Suprapubic skin (tissue), 4 donors: ENCODE measurements at regions not wholly inside any gene's neighbourhood (a gene's known extent, or its start where the extent isn't known, plus 50 kb on each side); places are given as distances from the start of the nearest gene placed in this dataset.

Experiments used
- DNase-seq, 2 donors: peaks; one replicate each; pipeline ENCODE4 v3.0.0-alpha.2; 2019; ENCODE audit warnings: low spot score in 2 of 2
- H3K27ac ChIP-seq: fragments of 200-600 bp; sonication (generic); one replicate; pipeline ENCODE4 v1.5.1; 2019
- H3K27me3 ChIP-seq: fragments of 200-600 bp; sonication (generic); one replicate; pipeline ENCODE4 v1.5.1; 2019
- H3K36me3 ChIP-seq: fragments of 200-600 bp; sonication (generic); one replicate; pipeline ENCODE4 v1.5.1; 2019
- H3K4me1 ChIP-seq: fragments of 200-600 bp; sonication (generic); one replicate; pipeline ENCODE4 v1.5.1; 2019
- H3K4me3 ChIP-seq: fragments of 200-600 bp; sonication (generic); one replicate; pipeline ENCODE4 v1.5.1; 2019; ENCODE audit warnings: mild to moderate bottlenecking
- H3K9me3 ChIP-seq: fragments of 200-600 bp; sonication (generic); one replicate; pipeline ENCODE4 v1.5.1; 2019
- EP300 ChIP-seq: sonication (generic); formaldehyde crosslinking; IDR thresholded peaks from one replicate; pipeline ENCODE4 v1.6.1; 2017; ENCODE audit warnings: antibody characterized with exemption
- POLR2A ChIP-seq, 2 donors: fragments of 450-650 bp; IDR thresholded peaks; one replicate each; pipeline ENCODE4 v1.6.1; 2017; ENCODE audit warnings: antibody characterized with exemption in 2 of 2, mild to moderate bottlenecking in 2 of 2, moderate library complexity in 2 of 2
- POLR2AphosphoS5 ChIP-seq, 3 donors: sonication (generic); formaldehyde crosslinking; IDR thresholded peaks; one replicate each; pipeline ENCODE4 v1.6.1; 2017; ENCODE audit warnings: antibody characterized with exemption in 3 of 3
- WGBS: methylation state at CpG from one replicate; pipeline ENCODE4 v1.1.5; 2018; 5-methylcytosine and 5-hydroxymethylcytosine counted together
- TF ChIP-seq, protein P1 (sequence below), 2 donors: fragments of 200-600 bp in 1 of 2; fragments of 450-650 bp in 1 of 2; sonication (generic) in 1 of 2; IDR thresholded peaks; one replicate each; pipeline ENCODE4 v1.5.1; 2016 to 2019; ENCODE audit warnings: antibody characterized with exemption in 2 of 2, mild to moderate bottlenecking in 1 of 2, moderate library complexity in 1 of 2

DNA sequence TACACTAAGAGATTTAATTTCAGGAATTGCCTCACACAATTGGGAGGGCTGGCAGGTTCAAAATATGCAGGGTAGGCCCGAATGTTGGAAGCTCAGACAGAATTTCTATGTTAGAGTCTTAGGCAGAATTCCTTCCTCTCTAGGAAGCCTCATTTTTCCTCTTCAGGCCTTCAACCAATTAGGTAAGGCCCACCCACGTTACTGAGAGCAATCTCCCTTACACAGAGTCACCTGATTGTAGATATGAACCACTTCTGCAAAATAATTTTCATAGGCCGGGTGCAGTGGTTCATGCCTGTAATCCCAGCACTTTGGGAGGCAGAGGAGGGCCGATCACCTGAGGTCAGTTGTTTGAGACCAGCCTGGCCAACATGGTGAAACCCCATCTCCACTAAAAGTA lies 50.2 kb upstream of the HIVEP1 start:
- Histone ChIP-seq H3K4me1 (peaks cover 5% of the 10 kb centered on the region), H3K4me3 (no peak overlapping the region), H3K9me3 (no peaks in the 10 kb centered on the region), H3K36me3 (no peaks in the 10 kb centered on the region), H3K27ac (no peak overlapping the region), H3K27me3 (no peaks in the 10 kb centered on the region)
- WGBS, result 96% methylated on average over 4 of the region's 4 CpGs
- TF ChIP-seq EP300, result no peak
- DNase-seq, result no peak

DNA sequence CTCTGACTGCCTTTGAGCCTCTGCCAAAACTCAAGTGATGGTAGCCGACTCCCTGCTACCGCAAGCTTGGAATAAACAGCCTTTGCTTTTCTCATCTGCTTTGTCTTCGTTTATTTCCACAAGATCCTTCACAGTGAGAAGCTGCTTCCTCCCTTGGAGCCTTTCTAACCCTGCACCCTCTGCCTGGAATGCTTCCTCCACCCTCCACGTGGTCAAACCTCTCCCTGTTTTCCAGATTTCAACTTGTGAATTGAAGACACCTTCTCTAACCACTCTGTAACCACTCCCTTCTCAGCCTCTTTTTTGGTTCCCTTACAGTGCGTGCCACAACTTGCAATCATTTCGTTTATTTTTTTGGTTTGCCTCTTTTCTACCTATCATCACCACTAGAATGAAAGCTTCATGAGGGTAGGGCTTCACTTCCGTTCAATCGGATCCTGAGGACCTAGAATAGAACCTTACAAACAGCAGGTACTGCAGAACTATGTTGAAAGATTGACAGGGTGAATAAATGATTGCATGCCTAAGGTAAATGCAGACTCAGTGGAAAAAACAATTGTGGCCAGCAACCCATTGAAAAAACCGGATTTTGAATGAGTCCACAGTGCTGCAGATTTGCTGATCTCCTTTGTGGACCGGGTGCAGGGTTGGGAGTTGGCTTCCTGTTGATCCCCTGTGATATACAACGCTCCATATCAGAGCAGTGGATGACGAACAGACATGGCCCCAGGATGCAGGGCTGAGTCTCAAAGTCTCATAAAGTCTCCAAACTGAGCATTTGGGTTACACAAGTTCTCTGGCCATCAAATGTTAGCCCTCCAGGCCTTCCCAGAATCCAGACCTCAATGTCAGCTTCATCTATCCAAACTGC lies 51.0 kb upstream of the HIVEP1 start:
- no peak for DNase-seq
- 60% methylated on average over 12 of the region's 12 CpGs for WGBS
- no peak for TF ChIP-seq POLR2AphosphoS5 (IDR thresholded peaks at IDR 0.05)
- no peak for TF ChIP-seq EP300
- TF ChIP-seq POLR2A (IDR thresholded peaks at IDR 0.05), result no peak
- TF ChIP-seq, protein P1, sequence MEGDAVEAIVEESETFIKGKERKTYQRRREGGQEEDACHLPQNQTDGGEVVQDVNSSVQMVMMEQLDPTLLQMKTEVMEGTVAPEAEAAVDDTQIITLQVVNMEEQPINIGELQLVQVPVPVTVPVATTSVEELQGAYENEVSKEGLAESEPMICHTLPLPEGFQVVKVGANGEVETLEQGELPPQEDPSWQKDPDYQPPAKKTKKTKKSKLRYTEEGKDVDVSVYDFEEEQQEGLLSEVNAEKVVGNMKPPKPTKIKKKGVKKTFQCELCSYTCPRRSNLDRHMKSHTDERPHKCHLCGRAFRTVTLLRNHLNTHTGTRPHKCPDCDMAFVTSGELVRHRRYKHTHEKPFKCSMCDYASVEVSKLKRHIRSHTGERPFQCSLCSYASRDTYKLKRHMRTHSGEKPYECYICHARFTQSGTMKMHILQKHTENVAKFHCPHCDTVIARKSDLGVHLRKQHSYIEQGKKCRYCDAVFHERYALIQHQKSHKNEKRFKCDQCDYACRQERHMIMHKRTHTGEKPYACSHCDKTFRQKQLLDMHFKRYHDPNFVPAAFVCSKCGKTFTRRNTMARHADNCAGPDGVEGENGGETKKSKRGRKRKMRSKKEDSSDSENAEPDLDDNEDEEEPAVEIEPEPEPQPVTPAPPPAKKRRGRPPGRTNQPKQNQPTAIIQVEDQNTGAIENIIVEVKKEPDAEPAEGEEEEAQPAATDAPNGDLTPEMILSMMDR (IDR thresholded peaks at IDR 0.05), result no peak
- Histone ChIP-seq H3K36me3 (no peaks in the 10 kb centered on the region), H3K4me1 (peaks cover 5% of the 10 kb centered on the region), H3K9me3 (no peaks in the 10 kb centered on the region), H3K27ac (no peak overlapping the region), H3K27me3 (no peaks in the 10 kb centered on the region), H3K4me3 (no peak overlapping the region)

DNA sequence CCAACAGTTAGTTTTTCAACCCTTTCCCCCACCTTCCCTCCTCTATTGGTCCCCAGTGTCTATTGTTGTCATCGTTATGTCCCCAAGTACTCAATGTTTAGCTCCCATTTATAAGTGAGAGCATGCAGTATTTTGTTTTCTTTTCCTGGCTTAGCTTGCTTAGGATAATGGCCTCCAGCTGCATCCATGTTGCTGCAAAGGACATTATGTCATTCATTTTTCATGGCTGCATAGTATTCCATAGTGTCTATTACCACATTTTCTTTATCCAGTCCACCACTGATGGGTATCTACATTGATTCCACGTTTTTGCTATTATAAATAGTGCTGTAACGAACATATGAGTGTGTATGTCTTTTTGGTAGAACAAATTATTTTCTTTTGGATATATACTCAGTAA lies 55.3 kb upstream of the HIVEP1 start:
- H3K27ac ChIP-seq, result no peak overlapping the region
- no peaks in the 10 kb centered on the region for H3K27me3 ChIP-seq
- DNase-seq, result no peak
- peaks cover 5% of the 10 kb centered on the region for H3K4me1 ChIP-seq
- 88% methylated on average over 3 of the region's 3 CpGs for WGBS
- H3K36me3 ChIP-seq, result no peaks in the 10 kb centered on the region
- H3K4me3 ChIP-seq, result no peak overlapping the region
- H3K9me3 ChIP-seq, result no peaks in the 10 kb centered on the region
- TF ChIP-seq POLR2AphosphoS5 (IDR thresholded peaks at IDR 0.05) (no peak), POLR2A (IDR thresholded peaks at IDR 0.05) (no peak), EP300 (no peak)
- TF ChIP-seq, protein P1 (IDR thresholded peaks at IDR 0.05), result no peak

DNA sequence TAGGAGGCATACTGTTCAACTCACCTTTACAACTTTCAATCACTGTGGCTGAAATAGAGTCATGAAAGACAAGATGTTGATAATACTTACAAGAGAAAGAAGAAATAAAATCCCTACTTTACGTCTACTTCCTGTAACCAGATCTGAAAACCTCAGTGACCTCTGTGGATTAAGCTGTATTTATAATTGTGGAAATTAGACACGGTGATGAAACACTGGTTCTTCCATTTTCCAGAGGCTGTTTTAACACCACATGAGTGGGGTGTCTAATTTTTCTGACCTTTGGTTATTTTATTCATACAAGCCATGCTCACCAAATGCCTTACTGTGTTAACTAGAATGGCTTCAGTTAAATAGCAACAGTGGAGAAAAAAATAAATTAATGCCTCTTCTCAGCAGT lies 58.5 kb upstream of the HIVEP1 start:
- no peak for DNase-seq
- H3K4me1 ChIP-seq, result peaks cover 2% of the 10 kb centered on the region
- TF ChIP-seq POLR2AphosphoS5 (IDR thresholded peaks at IDR 0.05), result no peak
- TF ChIP-seq POLR2A (IDR thresholded peaks at IDR 0.05), result no peak
- TF ChIP-seq EP300, result no peak
- TF ChIP-seq, protein P1 (IDR thresholded peaks at IDR 0.05), result no peak
- H3K4me3 ChIP-seq, result no peak overlapping the region
- H3K27me3 ChIP-seq, result no peaks in the 10 kb centered on the region
- 92% methylated on average over 2 of the region's 2 CpGs for WGBS
- H3K36me3 ChIP-seq, result no peaks in the 10 kb centered on the region
- H3K27ac ChIP-seq, result no peak overlapping the region
- H3K9me3 ChIP-seq, result no peaks in the 10 kb centered on the region

DNA sequence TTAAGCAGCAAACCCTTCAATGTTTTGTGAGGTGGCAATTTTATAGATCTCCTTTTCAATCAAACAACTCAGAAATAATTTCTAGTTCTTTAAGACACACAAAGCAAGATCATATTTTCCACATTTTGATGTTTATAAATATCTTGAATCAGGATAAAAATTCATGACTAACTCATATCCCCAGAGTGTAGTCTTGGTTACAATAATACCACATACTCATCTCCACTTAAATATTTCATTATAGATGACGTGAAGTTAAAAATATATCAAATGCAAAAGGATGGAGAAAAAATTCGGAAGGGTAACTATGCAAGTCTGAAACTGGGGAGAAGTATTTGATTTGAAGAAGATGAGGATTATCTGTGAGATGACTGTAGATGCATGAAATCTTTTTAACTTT lies 59.8 kb upstream of the HIVEP1 start:
- Histone ChIP-seq H3K4me1 (peaks cover 2% of the 10 kb centered on the region), H3K9me3 (no peaks in the 10 kb centered on the region), H3K27ac (no peak overlapping the region), H3K27me3 (no peaks in the 10 kb centered on the region), H3K36me3 (no peaks in the 10 kb centered on the region), H3K4me3 (no peak overlapping the region)
- no peak for DNase-seq
- WGBS, result 63% methylated on average over 2 of the region's 2 CpGs
- TF ChIP-seq POLR2AphosphoS5 (IDR thresholded peaks at IDR 0.05), result no peak
- no peak for TF ChIP-seq POLR2A (IDR thresholded peaks at IDR 0.05)
- TF ChIP-seq, protein P1 (IDR thresholded peaks at IDR 0.05), result no peak
- TF ChIP-seq EP300, result no peak
